Upper lobe of left lung (tissue), 4 donors: ENCODE measurements at regions not wholly inside any gene's neighbourhood (a gene's known extent, or its start where the extent isn't known, plus 50 kb on each side); places are given as distances from the start of the nearest gene placed in this dataset.

ENCODE experiments used
- EP300 ChIP-seq, 4 donors: sonication (generic); formaldehyde crosslinking; IDR thresholded peaks; one replicate each; pipeline ENCODE4 v1.5.1; 2017; ENCODE audit warnings: antibody characterized with exemption in 4 of 4, control low read depth in 2 of 4
- POLR2A ChIP-seq, 4 donors: fragments of 450-650 bp; IDR thresholded peaks; one replicate each; pipeline ENCODE4 v1.5.1; 2016 to 2017; ENCODE audit warnings: antibody characterized with exemption in 4 of 4, mild to moderate bottlenecking in 2 of 4
- POLR2AphosphoS5 ChIP-seq, 2 donors: sonication (generic); formaldehyde crosslinking; IDR thresholded peaks; one replicate each; pipeline ENCODE4 v1.5.1; 2017; ENCODE audit warnings: antibody characterized with exemption in 2 of 2
- TF ChIP-seq, protein P1 (sequence below), 6 experiments: fragments of 450-650 bp in 4 of 6; fragments of 200-600 bp in 2 of 6; sonication (generic) in 2 of 6; IDR thresholded peaks; one replicate each; pipeline ENCODE4 v1.5.1; 2016 to 2019; ENCODE audit warnings: antibody characterized with exemption in 6 of 6

- TF ChIP-seq, protein P1, sequence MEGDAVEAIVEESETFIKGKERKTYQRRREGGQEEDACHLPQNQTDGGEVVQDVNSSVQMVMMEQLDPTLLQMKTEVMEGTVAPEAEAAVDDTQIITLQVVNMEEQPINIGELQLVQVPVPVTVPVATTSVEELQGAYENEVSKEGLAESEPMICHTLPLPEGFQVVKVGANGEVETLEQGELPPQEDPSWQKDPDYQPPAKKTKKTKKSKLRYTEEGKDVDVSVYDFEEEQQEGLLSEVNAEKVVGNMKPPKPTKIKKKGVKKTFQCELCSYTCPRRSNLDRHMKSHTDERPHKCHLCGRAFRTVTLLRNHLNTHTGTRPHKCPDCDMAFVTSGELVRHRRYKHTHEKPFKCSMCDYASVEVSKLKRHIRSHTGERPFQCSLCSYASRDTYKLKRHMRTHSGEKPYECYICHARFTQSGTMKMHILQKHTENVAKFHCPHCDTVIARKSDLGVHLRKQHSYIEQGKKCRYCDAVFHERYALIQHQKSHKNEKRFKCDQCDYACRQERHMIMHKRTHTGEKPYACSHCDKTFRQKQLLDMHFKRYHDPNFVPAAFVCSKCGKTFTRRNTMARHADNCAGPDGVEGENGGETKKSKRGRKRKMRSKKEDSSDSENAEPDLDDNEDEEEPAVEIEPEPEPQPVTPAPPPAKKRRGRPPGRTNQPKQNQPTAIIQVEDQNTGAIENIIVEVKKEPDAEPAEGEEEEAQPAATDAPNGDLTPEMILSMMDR (IDR thresholded peaks at IDR 0.05), result no peak
- TF ChIP-seq EP300 (IDR thresholded peaks at IDR 0.05), result no peak
- no peak for TF ChIP-seq POLR2AphosphoS5 (IDR thresholded peaks at IDR 0.05)
- no peak for TF ChIP-seq POLR2A (IDR thresholded peaks at IDR 0.05)
Measured at GRCh38 chr1:51044199-51044598, 57.8 kb upstream of the C1orf185 start.
